ENCODE measurements at regions not wholly inside any gene's neighbourhood (a gene's known extent, or its start where the extent isn't known, plus 50 kb on each side); places are given as distances from the start of the nearest gene placed in this dataset.

DNA sequence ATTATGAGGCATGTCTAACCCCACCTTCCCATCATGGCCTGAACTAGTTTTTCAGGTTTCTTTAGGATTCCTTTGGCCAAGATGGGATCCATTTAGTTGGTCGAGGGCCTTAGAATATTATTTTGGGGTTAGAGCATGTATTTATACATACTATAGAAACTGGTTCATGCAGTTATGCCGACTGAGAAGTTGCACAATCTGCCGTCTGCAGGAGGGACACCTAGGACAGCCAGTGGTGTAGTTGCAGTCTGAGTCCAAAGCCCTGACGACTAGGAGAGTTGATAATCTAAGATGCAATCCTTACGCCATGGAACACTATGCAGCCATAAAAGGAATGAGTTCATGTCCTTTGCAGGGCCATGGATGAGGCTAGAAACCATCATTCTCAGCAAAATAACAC is 424.0 kb downstream of the SHISA9 start:
- TF ChIP-seq TAF1 (IDR thresholded peaks at IDR 0.05; ENCODE audit: borderline replicate concordance, low read depth, low read length) (no peak), POLR2AphosphoS5 (IDR thresholded peaks at IDR 0.05; ENCODE audit: low read depth, low read length) (no peak), POLR2A (IDR thresholded peaks at IDR 0.05; ENCODE audit: low read depth, low read length) (no peak)
